H1 (cell line): ENCODE measurements at regions not wholly inside any gene's neighbourhood (a gene's known extent, or its start where the extent isn't known, plus 50 kb on each side); places are given as distances from the start of the nearest gene placed in this dataset.

ENCODE experiments used
- CTCF ChIA-PET: fragments of 300-600 bp; sonication (Branson Sonifier 250); formaldehyde crosslinking; loops from one replicate; lab custom pipeline; 2021; ENCODE audit not compliant: partially characterized antibody; lab: Charles Lee
- POLR2A ChIA-PET: fragments of 300-600 bp; sonication (Branson Sonifier 250); formaldehyde crosslinking; loops from one replicate; lab custom pipeline; 2021; ENCODE audit warnings: inconsistent platforms; ENCODE audit not compliant: partially characterized antibody; lab: Charles Lee
- DNase-seq, 2 experiments: peaks; one replicate each; pipeline versions ENCODE4 v3.0.0 to v3.0.0-alpha.2; 2010 to 2022; ENCODE audit warnings: low spot score in 2 of 2, low read depth in 1 of 2, mixed read lengths in 1 of 2
- FAIRE-seq: peaks from 2 replicates; lab custom pipeline; 2011; peaks lifted over from hg19 to GRCh38; lab: Jason Lieb, UNC
- H2AFZ ChIP-seq: 2 replicates; pipeline ENCODE4 v1.8.1; 2012; ENCODE audit warnings: low read length, inconsistent platforms
- H2AK5ac ChIP-seq: 2 replicates; pipeline ENCODE4 v1.6.1; 2013; ENCODE audit warnings: low read depth, low read length
- H2BK120ac ChIP-seq: replicated peaks from 2 replicates; pipeline ENCODE3; 2013; ENCODE audit warnings: low read depth, low read length, inconsistent platforms
- H2BK12ac ChIP-seq: 2 replicates; pipeline ENCODE4 v1.6.1; 2013; ENCODE audit warnings: low read depth, low read length
- H2BK15ac ChIP-seq: 2 replicates; pipeline ENCODE4 v1.6.1; 2013; ENCODE audit warnings: low read length
- H2BK20ac ChIP-seq: 2 replicates; pipeline ENCODE4 v1.6.1; 2013; ENCODE audit warnings: low read length
- H2BK5ac ChIP-seq: 2 replicates; pipeline ENCODE4 v1.6.1; 2013; ENCODE audit warnings: low read depth, low read length
- H3K14ac ChIP-seq: 2 replicates; pipeline ENCODE4 v1.6.1; 2013; ENCODE audit warnings: inconsistent platforms; ENCODE audit not compliant: insufficient read length
- H3K18ac ChIP-seq: 2 replicates; pipeline ENCODE4 v1.6.1; 2013; ENCODE audit warnings: low read length; ENCODE audit errors: extremely low read depth
- H3K23ac ChIP-seq: 2 replicates; pipeline ENCODE4 v1.6.1; 2013; ENCODE audit warnings: inconsistent platforms; ENCODE audit not compliant: insufficient read length
- H3K23me2 ChIP-seq: 2 replicates; pipeline ENCODE4 v1.6.1; 2013; ENCODE audit warnings: low read depth, low read length
- H3K27ac ChIP-seq: 2 replicates; pipeline ENCODE4 v1.6.1; 2011; ENCODE audit warnings: low read depth, low read length, inconsistent platforms
- H3K27me3 ChIP-seq, 4 experiments: replicated peaks in 1 of 4; 1 replicate in 1 of 4; 2 replicates in 3 of 4; pipeline versions ENCODE4 v1.6.1 to v1.8.1; 2011 to 2013; ENCODE audit warnings: low read length in 3 of 4, mild to moderate bottlenecking in 3 of 4, inconsistent platforms in 2 of 4, mixed read lengths in 2 of 4, moderate library complexity in 1 of 4; ENCODE audit not compliant: control insufficient read depth in 3 of 4, insufficient read depth in 3 of 4; ENCODE audit errors: extremely low read depth in 1 of 4
- H3K36me3 ChIP-seq, 4 experiments: 2 replicates each; pipeline versions ENCODE4 v1.6.1 to v1.8.1; 2011 to 2013; ENCODE audit warnings: mild to moderate bottlenecking in 4 of 4, low read length in 3 of 4, moderate library complexity in 2 of 4, control low read depth in 1 of 4, inconsistent platforms in 1 of 4; ENCODE audit not compliant: insufficient read depth in 4 of 4, control insufficient read depth in 2 of 4
- H3K4ac ChIP-seq: replicated peaks from 2 replicates; pipeline ENCODE3; 2013; ENCODE audit warnings: low read length, low read depth, mixed read lengths, inconsistent platforms; ENCODE audit not compliant: insufficient read length
- H3K4me1 ChIP-seq, 4 experiments: replicated peaks in 1 of 4; 1 replicate in 1 of 4; 2 replicates in 3 of 4; pipeline versions ENCODE4 v1.6.1 to v1.8.1; 2011 to 2013; ENCODE audit warnings: low read length in 3 of 4, inconsistent platforms in 2 of 4, mixed read lengths in 1 of 4; ENCODE audit not compliant: insufficient read depth in 4 of 4, control insufficient read depth in 3 of 4
- H3K4me2 ChIP-seq, 2 experiments: 2 replicates each; pipeline versions ENCODE4 v1.6.1 to v1.8.1; 2011 to 2013; ENCODE audit warnings: low read depth in 2 of 2, low read length in 2 of 2, control low read depth in 1 of 2, inconsistent platforms in 1 of 2, mild to moderate bottlenecking in 1 of 2; ENCODE audit not compliant: insufficient read depth in 1 of 2
- H3K4me3 ChIP-seq, 4 experiments: fragments of 200-600, 300-600 bp in 1 of 4; sonication (generic), shearing (Covaris generic), sonication (Bioruptor Twin) in 1 of 4; 2 replicates each; pipeline versions ENCODE4 v1.5.1 to v1.8.1; 2011 to 2016; ENCODE audit warnings: low read length in 4 of 4, low read depth in 3 of 4, control low read depth in 2 of 4, inconsistent platforms in 2 of 4, mild to moderate bottlenecking in 2 of 4, mixed read lengths in 1 of 4, moderate library complexity in 1 of 4; ENCODE audit not compliant: insufficient read depth in 2 of 4; ENCODE audit errors: extremely low read depth in 1 of 4
- H3K56ac ChIP-seq: replicated peaks from 2 replicates; pipeline ENCODE3; 2013; ENCODE audit warnings: low read depth, mild to moderate bottlenecking, mixed read lengths, low read length, inconsistent platforms; ENCODE audit not compliant: insufficient read length
- H3K79me1 ChIP-seq: 2 replicates; pipeline ENCODE4 v1.6.1; 2013; ENCODE audit warnings: low read depth, low read length, control low read depth
- H3K79me2 ChIP-seq, 2 experiments: 2 replicates each; pipeline versions ENCODE4 v1.6.1 to v1.8.1; 2012 to 2013; ENCODE audit warnings: low read length in 2 of 2, mild to moderate bottlenecking in 2 of 2, inconsistent platforms in 1 of 2; ENCODE audit not compliant: insufficient read depth in 2 of 2, control insufficient read depth in 1 of 2
- H3K9ac ChIP-seq, 4 experiments: replicated peaks in 1 of 4; 1 replicate in 1 of 4; 2 replicates in 3 of 4; pipeline versions ENCODE4 v1.6.1 to v1.8.1; 2011 to 2013; ENCODE audit warnings: low read depth in 3 of 4, low read length in 3 of 4, control low read depth in 2 of 4, mild to moderate bottlenecking in 2 of 4, moderate library complexity in 2 of 4, inconsistent platforms in 1 of 4; ENCODE audit errors: extremely low read depth in 1 of 4
- H3K9me3 ChIP-seq, 2 experiments: 2 replicates each; pipeline versions ENCODE4 v1.6.1 to v1.8.1; 2012 to 2013; ENCODE audit warnings: mild to moderate bottlenecking in 2 of 2, moderate library complexity in 2 of 2, control low read depth in 1 of 2, inconsistent platforms in 1 of 2, low read depth in 1 of 2, low read length in 1 of 2, mixed read lengths in 1 of 2; ENCODE audit not compliant: insufficient read depth in 2 of 2
- H4K20me1 ChIP-seq, 2 experiments: replicated peaks in 1 of 2; 2 replicates each; pipeline versions ENCODE3 to v1.8.1; 2011 to 2013; ENCODE audit warnings: inconsistent platforms in 2 of 2, low read length in 2 of 2, mild to moderate bottlenecking in 1 of 2; ENCODE audit not compliant: insufficient read depth in 2 of 2, control insufficient read depth in 1 of 2
- H4K5ac ChIP-seq: 2 replicates; pipeline ENCODE4 v1.6.1; 2013; ENCODE audit warnings: low read length, low read depth, mixed read lengths, inconsistent platforms; ENCODE audit not compliant: insufficient read length
- H4K8ac ChIP-seq: 2 replicates; pipeline ENCODE4 v1.8.0; 2013; ENCODE audit warnings: mild to moderate bottlenecking, moderate library complexity, low read length, inconsistent platforms; ENCODE audit not compliant: insufficient read depth; ENCODE audit errors: extremely low read depth
- H4K91ac ChIP-seq: replicated peaks from 2 replicates; pipeline ENCODE3; 2013; ENCODE audit warnings: low read length, mixed read lengths, inconsistent platforms; ENCODE audit not compliant: insufficient read length
- ATF3 ChIP-seq: IDR thresholded peaks from 2 replicates; pipeline ENCODE4 v1.6.1; 2011; ENCODE audit warnings: low read depth, mild to moderate bottlenecking, low read length; ENCODE audit not compliant: insufficient read depth
- GABPA ChIP-seq: IDR thresholded peaks from 2 replicates; pipeline ENCODE4 v1.6.1; 2011; ENCODE audit warnings: mild to moderate bottlenecking, low read length, moderate library complexity, borderline replicate concordance; ENCODE audit not compliant: insufficient read depth
- GTF2F1 ChIP-seq: IDR thresholded peaks from 2 replicates; pipeline ENCODE4 v1.6.1; 2012; ENCODE audit warnings: low read depth, low read length, improper control_type of control experiment, borderline replicate concordance
- HDAC2 ChIP-seq, 2 experiments: fragments of 300-600 bp in 1 of 2; sonication (generic) in 1 of 2; IDR thresholded peaks; 2 replicates each; pipeline ENCODE4 v1.6.1; 2011 to 2012; ENCODE audit warnings: low read depth in 2 of 2, low read length in 2 of 2, mild to moderate bottlenecking in 2 of 2, moderate library complexity in 2 of 2, borderline replicate concordance in 1 of 2, inconsistent platforms in 1 of 2
- POU5F1 ChIP-seq: IDR thresholded peaks from 2 replicates; pipeline ENCODE4 v1.6.1; 2011; ENCODE audit warnings: low read depth, mild to moderate bottlenecking, low read length, moderate library complexity
- RAD21 ChIP-seq, 2 experiments: IDR thresholded peaks in 1 of 2; conservative IDR thresholded peaks in 1 of 2; 2 replicates each; pipeline ENCODE4 v1.6.1; 2011; ENCODE audit warnings: low read depth in 2 of 2, low read length in 2 of 2, improper control_type of control experiment in 1 of 2, inconsistent platforms in 1 of 2, mild to moderate bottlenecking in 1 of 2, moderate library complexity in 1 of 2
- SIN3A ChIP-seq, 2 experiments: IDR thresholded peaks in 1 of 2; conservative IDR thresholded peaks in 1 of 2; 2 replicates each; pipeline ENCODE4 v1.6.1; 2011 to 2012; ENCODE audit warnings: low read length in 2 of 2, improper control_type of control experiment in 1 of 2, low read depth in 1 of 2, mild to moderate bottlenecking in 1 of 2
- SRF ChIP-seq: IDR thresholded peaks from 2 replicates; pipeline ENCODE4 v1.6.1; 2011; ENCODE audit warnings: mild to moderate bottlenecking, low read depth, low read length, moderate library complexity
- TEAD4 ChIP-seq: IDR thresholded peaks from 2 replicates; pipeline ENCODE4 v1.6.1; 2012; ENCODE audit warnings: low read depth, low read length, inconsistent platforms, mixed read lengths
- USF2 ChIP-seq: IDR thresholded peaks from 2 replicates; pipeline ENCODE4 v1.6.1; 2011; ENCODE audit warnings: low read length, improper control_type of control experiment
- WGBS, 2 experiments: shearing (Covaris generic) in 1 of 2; methylation state at CpG; one replicate each; pipeline versions ENCODE4 v1.1.6 to v1.1.7; 2013 to 2015; ENCODE audit warnings: low lambda C conversion rate in 2 of 2, mixed read lengths in 2 of 2, inconsistent platforms in 1 of 2, low coverage in 1 of 2, missing lambda C conversion rate in 1 of 2; ENCODE audit not compliant: insufficient replicate concordance in 2 of 2, insufficient coverage in 1 of 2, insufficient read length in 1 of 2; ENCODE audit errors: extremely low coverage in 1 of 2, missing lambda C conversion rate in 1 of 2; 5-methylcytosine and 5-hydroxymethylcytosine counted together

- CTCF ChIA-PET = interaction anchor here (0.9 to 6.4 kb wide), 8 partner anchors 10 to 179 kb away, joined by 3 to 44 read pairs (median 4); no protein-coding TSS in a partner anchor
- no peak for FAIRE-seq
- POLR2A ChIA-PET = interaction anchor here (1.0 kb wide), 1 partner anchor 11 kb away, joined by 4 read pairs; no protein-coding TSS in a partner anchor
- no peak for TF ChIP-seq USF2
- no peak for TF ChIP-seq GABPA
- no peak for TF ChIP-seq POU5F1
- TF ChIP-seq GTF2F1 = no peak
- TF ChIP-seq SIN3A (conservative IDR thresholded peaks at IDR 0.05 in 1 of 2, IDR thresholded peaks at IDR 0.05 in 1 of 2; ENCODE audit: low read depth in 1 of 2, low read length in 2 of 2) = no peak
- TF ChIP-seq RAD21 (IDR thresholded peaks at IDR 0.05 in 1 of 2, conservative IDR thresholded peaks at IDR 0.05 in 1 of 2; ENCODE audit: low read depth in 2 of 2, low read length in 2 of 2) = no peak
- no peak for TF ChIP-seq SRF
- no peak for TF ChIP-seq TEAD4
- TF ChIP-seq HDAC2 (IDR thresholded peaks at IDR 0.05; ENCODE audit: borderline replicate concordance in 1 of 2, low read depth in 2 of 2, low read length in 2 of 2) = no peak
- TF ChIP-seq ATF3 = no peak
These were observed 58.4 kb upstream of the WAPL start for GRCh38 chr10:86579883-86580520.

More at GRCh38 chr10:86579883-86580520, 58.4 kb upstream of the WAPL start:
- Histone ChIP-seq H4K20me1 (no peaks in the 10 kb centered on the region), H3K27me3 (0 out of 7 replicates have a peak, but pooled peaks cover 0 to 3% (median 0%) of the 10 kb centered on the region in 4 experiments), H2AK5ac (no peak overlapping the region), H2BK5ac (no peak overlapping the region), H2AFZ (peak overlapping the region; percentile 79; the same call in 1 of the 2 replicates), H3K18ac (no peak overlapping the region), H3K27ac (no peak overlapping the region), H3K9ac (no peak overlapping the region), H3K36me3 (no peaks in the 10 kb centered on the region), H3K79me1 (no peaks in the 10 kb centered on the region), H2BK12ac (no peak overlapping the region), H4K8ac (no peak overlapping the region; the same call in 1 of the 2 replicates), H3K4ac (no peak overlapping the region), H2BK120ac (no peak overlapping the region), H4K5ac (no peak overlapping the region), H4K91ac (no peak overlapping the region), H3K79me2 (no peaks in the 10 kb centered on the region), H3K23ac (no peak overlapping the region), H3K9me3 (no peaks in the 10 kb centered on the region), H2BK20ac (no peak overlapping the region), H3K56ac (no peak overlapping the region), H3K4me1 (no peaks in the 10 kb centered on the region), H3K23me2 (no peaks in the 10 kb centered on the region), H3K4me3 (no peak overlapping the region), H3K4me2 (no peak overlapping the region), H3K14ac (no peak overlapping the region), H2BK15ac (no peak overlapping the region)
- 90% methylated on average over 5 of the region's 5 CpGs; no CpG with 5 or more reads in 1 of the 2 experiments for WGBS, 2 experiments
- no peak for DNase-seq
